ENCODE measurements at regions not wholly inside any gene's neighbourhood (a gene's known extent, or its start where the extent isn't known, plus 50 kb on each side); places are given as distances from the start of the nearest gene placed in this dataset.

GRCh38 chr7:80581486-80582260, 56.8 kb upstream of the CD36 start (continued):
- TF ChIP-seq, protein P1, sequence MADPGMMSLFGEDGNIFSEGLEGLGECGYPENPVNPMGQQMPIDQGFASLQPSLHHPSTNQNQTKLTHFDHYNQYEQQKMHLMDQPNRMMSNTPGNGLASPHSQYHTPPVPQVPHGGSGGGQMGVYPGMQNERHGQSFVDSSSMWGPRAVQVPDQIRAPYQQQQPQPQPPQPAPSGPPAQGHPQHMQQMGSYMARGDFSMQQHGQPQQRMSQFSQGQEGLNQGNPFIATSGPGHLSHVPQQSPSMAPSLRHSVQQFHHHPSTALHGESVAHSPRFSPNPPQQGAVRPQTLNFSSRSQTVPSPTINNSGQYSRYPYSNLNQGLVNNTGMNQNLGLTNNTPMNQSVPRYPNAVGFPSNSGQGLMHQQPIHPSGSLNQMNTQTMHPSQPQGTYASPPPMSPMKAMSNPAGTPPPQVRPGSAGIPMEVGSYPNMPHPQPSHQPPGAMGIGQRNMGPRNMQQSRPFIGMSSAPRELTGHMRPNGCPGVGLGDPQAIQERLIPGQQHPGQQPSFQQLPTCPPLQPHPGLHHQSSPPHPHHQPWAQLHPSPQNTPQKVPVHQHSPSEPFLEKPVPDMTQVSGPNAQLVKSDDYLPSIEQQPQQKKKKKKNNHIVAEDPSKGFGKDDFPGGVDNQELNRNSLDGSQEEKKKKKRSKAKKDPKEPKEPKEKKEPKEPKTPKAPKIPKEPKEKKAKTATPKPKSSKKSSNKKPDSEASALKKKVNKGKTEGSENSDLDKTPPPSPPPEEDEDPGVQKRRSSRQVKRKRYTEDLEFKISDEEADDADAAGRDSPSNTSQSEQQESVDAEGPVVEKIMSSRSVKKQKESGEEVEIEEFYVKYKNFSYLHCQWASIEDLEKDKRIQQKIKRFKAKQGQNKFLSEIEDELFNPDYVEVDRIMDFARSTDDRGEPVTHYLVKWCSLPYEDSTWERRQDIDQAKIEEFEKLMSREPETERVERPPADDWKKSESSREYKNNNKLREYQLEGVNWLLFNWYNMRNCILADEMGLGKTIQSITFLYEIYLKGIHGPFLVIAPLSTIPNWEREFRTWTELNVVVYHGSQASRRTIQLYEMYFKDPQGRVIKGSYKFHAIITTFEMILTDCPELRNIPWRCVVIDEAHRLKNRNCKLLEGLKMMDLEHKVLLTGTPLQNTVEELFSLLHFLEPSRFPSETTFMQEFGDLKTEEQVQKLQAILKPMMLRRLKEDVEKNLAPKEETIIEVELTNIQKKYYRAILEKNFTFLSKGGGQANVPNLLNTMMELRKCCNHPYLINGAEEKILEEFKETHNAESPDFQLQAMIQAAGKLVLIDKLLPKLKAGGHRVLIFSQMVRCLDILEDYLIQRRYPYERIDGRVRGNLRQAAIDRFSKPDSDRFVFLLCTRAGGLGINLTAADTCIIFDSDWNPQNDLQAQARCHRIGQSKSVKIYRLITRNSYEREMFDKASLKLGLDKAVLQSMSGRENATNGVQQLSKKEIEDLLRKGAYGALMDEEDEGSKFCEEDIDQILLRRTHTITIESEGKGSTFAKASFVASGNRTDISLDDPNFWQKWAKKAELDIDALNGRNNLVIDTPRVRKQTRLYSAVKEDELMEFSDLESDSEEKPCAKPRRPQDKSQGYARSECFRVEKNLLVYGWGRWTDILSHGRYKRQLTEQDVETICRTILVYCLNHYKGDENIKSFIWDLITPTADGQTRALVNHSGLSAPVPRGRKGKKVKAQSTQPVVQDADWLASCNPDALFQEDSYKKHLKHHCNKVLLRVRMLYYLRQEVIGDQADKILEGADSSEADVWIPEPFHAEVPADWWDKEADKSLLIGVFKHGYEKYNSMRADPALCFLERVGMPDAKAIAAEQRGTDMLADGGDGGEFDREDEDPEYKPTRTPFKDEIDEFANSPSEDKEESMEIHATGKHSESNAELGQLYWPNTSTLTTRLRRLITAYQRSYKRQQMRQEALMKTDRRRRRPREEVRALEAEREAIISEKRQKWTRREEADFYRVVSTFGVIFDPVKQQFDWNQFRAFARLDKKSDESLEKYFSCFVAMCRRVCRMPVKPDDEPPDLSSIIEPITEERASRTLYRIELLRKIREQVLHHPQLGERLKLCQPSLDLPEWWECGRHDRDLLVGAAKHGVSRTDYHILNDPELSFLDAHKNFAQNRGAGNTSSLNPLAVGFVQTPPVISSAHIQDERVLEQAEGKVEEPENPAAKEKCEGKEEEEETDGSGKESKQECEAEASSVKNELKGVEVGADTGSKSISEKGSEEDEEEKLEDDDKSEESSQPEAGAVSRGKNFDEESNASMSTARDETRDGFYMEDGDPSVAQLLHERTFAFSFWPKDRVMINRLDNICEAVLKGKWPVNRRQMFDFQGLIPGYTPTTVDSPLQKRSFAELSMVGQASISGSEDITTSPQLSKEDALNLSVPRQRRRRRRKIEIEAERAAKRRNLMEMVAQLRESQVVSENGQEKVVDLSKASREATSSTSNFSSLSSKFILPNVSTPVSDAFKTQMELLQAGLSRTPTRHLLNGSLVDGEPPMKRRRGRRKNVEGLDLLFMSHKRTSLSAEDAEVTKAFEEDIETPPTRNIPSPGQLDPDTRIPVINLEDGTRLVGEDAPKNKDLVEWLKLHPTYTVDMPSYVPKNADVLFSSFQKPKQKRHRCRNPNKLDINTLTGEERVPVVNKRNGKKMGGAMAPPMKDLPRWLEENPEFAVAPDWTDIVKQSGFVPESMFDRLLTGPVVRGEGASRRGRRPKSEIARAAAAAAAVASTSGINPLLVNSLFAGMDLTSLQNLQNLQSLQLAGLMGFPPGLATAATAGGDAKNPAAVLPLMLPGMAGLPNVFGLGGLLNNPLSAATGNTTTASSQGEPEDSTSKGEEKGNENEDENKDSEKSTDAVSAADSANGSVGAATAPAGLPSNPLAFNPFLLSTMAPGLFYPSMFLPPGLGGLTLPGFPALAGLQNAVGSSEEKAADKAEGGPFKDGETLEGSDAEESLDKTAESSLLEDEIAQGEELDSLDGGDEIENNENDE (IDR thresholded peaks at IDR 0.05; ENCODE audit: insufficient replicate concordance, low read length), result no peak
- no peak for TF ChIP-seq KDM5A (IDR thresholded peaks at IDR 0.05; ENCODE audit: low read length)

Data from H1 (cell line).